ENCODE measurements at regions not wholly inside any gene's neighbourhood (a gene's known extent, or its start where the extent isn't known, plus 50 kb on each side); places are given as distances from the start of the nearest gene placed in this dataset.

- H3K36me3 Mint-ChIP-seq (ENCODE audit: low read depth): no peaks in the 10 kb centered on the region
- no peak for TF ChIP-seq CTCF (IDR thresholded peaks at IDR 0.05)
- no peak overlapping the region for H3K27ac Mint-ChIP-seq
- H3K4me1 Mint-ChIP-seq (ENCODE audit: low read depth): no peaks in the 10 kb centered on the region
- DNase-seq: no peak
- H3K27me3 Mint-ChIP-seq (ENCODE audit: insufficient read depth): no peaks in the 10 kb centered on the region
- no peak overlapping the region for H3K4me3 Mint-ChIP-seq
- peaks cover 48% of the 10 kb centered on the region for H3K9me3 Mint-ChIP-seq
These were observed 1147.1 kb downstream of the CNTNAP5 start for GRCh38 chr2:125172181-125172580.

GRCh38 chr2:125175415-125175814 is 1150.3 kb downstream of the CNTNAP5 start:
- Mint-ChIP-seq H3K9me3 (peaks cover 44% of the 10 kb centered on the region), H3K36me3 (ENCODE audit: low read depth) (no peaks in the 10 kb centered on the region), H3K27ac (no peak overlapping the region), H3K4me3 (no peak overlapping the region), H3K27me3 (ENCODE audit: insufficient read depth) (no peaks in the 10 kb centered on the region), H3K4me1 (ENCODE audit: low read depth) (no peaks in the 10 kb centered on the region)
- TF ChIP-seq CTCF (IDR thresholded peaks at IDR 0.05): no peak
- DNase-seq: no peak

DNA sequence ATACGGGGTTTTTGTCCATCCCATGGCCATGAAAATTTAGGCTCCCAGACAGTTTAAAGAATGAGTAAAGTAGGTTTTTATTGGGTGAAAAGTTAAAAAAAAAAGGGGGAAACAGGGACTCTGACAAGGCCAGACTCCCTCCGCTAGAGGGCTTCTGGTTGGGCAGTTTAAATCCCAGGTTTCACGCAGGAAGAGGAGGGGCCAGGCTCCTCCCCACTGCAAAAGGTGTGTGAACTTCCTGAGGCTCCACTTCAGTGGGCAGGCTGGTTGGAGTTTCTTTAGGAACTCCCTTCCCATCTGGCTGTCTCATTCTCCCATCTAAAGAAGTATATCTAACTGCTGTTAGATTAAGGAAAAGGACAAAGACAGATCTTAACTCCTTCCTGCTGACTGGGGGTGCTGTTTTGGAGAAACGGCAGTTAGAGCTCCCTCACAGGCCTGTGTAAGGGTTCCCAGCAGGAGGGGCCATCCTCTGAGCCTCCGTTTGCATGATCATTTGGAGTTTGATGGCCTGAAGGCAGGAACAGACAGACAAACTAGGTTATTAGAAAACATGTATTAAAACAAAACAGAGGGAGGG is 1160.7 kb downstream of the CNTNAP5 start:
- no peak for TF ChIP-seq CTCF (IDR thresholded peaks at IDR 0.05)
- H3K27ac Mint-ChIP-seq: no peak overlapping the region

GRCh38 chr2:125207431-125207830 is 1182.3 kb downstream of the CNTNAP5 start:
- TF ChIP-seq CTCF (IDR thresholded peaks at IDR 0.05): no peak
- H3K4me1 Mint-ChIP-seq (ENCODE audit: low read depth): no peaks in the 10 kb centered on the region
- no peaks in the 10 kb centered on the region for H3K27me3 Mint-ChIP-seq (ENCODE audit: insufficient read depth)
- no peak for DNase-seq
- H3K36me3 Mint-ChIP-seq (ENCODE audit: low read depth): no peaks in the 10 kb centered on the region
- H3K4me3 Mint-ChIP-seq: no peak overlapping the region
- no peak overlapping the region for H3K27ac Mint-ChIP-seq
- H3K9me3 Mint-ChIP-seq: peaks cover 29% of the 10 kb centered on the region

More for the DNA sequence above, 1160.7 kb downstream of the CNTNAP5 start:
- Mint-ChIP-seq H3K4me1 (ENCODE audit: low read depth) (no peaks in the 10 kb centered on the region), H3K36me3 (ENCODE audit: low read depth) (no peaks in the 10 kb centered on the region), H3K4me3 (no peak overlapping the region), H3K9me3 (peaks cover 47% of the 10 kb centered on the region), H3K27me3 (ENCODE audit: insufficient read depth) (no peaks in the 10 kb centered on the region)
- no peak for DNase-seq

GRCh38 chr2:125216321-125216720 is 1191.2 kb downstream of the CNTNAP5 start:
- no peak overlapping the region for H3K27ac Mint-ChIP-seq
- H3K9me3 Mint-ChIP-seq: peaks cover 39% of the 10 kb centered on the region
- no peak overlapping the region for H3K4me3 Mint-ChIP-seq
- H3K27me3 Mint-ChIP-seq (ENCODE audit: insufficient read depth): no peaks in the 10 kb centered on the region; the same call in 1 of the 2 replicates
- H3K36me3 Mint-ChIP-seq (ENCODE audit: low read depth): no peaks in the 10 kb centered on the region; the same call in 1 of the 2 replicates
- H3K4me1 Mint-ChIP-seq (ENCODE audit: low read depth): no peaks in the 10 kb centered on the region
- DNase-seq: no peak
- TF ChIP-seq CTCF (IDR thresholded peaks at IDR 0.05): no peak
